ENCODE measurements at regions not wholly inside any gene's neighbourhood (a gene's known extent, or its start where the extent isn't known, plus 50 kb on each side); places are given as distances from the start of the nearest gene placed in this dataset.

DNA sequence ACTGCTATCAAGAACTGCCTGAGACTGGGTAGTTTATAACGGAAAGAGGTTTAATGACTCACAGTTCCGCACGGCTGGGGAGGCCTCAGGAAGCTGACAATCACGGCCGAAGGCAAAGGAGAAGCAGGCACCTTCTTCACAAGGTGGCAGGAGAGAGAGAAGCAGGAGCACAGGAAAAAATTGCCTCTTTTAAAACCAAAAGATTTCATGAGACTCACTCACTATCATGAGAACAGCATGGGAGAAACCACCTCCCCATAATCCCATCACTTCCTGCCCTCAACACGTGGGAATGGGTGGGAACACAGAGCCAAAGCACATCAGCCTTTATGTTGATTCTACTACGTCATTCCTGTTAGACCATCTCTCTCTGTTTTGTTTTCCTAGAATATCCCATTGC, 650.9 kb upstream of the SEMA6D start (continued):
- TF ChIP-seq, protein P1, sequence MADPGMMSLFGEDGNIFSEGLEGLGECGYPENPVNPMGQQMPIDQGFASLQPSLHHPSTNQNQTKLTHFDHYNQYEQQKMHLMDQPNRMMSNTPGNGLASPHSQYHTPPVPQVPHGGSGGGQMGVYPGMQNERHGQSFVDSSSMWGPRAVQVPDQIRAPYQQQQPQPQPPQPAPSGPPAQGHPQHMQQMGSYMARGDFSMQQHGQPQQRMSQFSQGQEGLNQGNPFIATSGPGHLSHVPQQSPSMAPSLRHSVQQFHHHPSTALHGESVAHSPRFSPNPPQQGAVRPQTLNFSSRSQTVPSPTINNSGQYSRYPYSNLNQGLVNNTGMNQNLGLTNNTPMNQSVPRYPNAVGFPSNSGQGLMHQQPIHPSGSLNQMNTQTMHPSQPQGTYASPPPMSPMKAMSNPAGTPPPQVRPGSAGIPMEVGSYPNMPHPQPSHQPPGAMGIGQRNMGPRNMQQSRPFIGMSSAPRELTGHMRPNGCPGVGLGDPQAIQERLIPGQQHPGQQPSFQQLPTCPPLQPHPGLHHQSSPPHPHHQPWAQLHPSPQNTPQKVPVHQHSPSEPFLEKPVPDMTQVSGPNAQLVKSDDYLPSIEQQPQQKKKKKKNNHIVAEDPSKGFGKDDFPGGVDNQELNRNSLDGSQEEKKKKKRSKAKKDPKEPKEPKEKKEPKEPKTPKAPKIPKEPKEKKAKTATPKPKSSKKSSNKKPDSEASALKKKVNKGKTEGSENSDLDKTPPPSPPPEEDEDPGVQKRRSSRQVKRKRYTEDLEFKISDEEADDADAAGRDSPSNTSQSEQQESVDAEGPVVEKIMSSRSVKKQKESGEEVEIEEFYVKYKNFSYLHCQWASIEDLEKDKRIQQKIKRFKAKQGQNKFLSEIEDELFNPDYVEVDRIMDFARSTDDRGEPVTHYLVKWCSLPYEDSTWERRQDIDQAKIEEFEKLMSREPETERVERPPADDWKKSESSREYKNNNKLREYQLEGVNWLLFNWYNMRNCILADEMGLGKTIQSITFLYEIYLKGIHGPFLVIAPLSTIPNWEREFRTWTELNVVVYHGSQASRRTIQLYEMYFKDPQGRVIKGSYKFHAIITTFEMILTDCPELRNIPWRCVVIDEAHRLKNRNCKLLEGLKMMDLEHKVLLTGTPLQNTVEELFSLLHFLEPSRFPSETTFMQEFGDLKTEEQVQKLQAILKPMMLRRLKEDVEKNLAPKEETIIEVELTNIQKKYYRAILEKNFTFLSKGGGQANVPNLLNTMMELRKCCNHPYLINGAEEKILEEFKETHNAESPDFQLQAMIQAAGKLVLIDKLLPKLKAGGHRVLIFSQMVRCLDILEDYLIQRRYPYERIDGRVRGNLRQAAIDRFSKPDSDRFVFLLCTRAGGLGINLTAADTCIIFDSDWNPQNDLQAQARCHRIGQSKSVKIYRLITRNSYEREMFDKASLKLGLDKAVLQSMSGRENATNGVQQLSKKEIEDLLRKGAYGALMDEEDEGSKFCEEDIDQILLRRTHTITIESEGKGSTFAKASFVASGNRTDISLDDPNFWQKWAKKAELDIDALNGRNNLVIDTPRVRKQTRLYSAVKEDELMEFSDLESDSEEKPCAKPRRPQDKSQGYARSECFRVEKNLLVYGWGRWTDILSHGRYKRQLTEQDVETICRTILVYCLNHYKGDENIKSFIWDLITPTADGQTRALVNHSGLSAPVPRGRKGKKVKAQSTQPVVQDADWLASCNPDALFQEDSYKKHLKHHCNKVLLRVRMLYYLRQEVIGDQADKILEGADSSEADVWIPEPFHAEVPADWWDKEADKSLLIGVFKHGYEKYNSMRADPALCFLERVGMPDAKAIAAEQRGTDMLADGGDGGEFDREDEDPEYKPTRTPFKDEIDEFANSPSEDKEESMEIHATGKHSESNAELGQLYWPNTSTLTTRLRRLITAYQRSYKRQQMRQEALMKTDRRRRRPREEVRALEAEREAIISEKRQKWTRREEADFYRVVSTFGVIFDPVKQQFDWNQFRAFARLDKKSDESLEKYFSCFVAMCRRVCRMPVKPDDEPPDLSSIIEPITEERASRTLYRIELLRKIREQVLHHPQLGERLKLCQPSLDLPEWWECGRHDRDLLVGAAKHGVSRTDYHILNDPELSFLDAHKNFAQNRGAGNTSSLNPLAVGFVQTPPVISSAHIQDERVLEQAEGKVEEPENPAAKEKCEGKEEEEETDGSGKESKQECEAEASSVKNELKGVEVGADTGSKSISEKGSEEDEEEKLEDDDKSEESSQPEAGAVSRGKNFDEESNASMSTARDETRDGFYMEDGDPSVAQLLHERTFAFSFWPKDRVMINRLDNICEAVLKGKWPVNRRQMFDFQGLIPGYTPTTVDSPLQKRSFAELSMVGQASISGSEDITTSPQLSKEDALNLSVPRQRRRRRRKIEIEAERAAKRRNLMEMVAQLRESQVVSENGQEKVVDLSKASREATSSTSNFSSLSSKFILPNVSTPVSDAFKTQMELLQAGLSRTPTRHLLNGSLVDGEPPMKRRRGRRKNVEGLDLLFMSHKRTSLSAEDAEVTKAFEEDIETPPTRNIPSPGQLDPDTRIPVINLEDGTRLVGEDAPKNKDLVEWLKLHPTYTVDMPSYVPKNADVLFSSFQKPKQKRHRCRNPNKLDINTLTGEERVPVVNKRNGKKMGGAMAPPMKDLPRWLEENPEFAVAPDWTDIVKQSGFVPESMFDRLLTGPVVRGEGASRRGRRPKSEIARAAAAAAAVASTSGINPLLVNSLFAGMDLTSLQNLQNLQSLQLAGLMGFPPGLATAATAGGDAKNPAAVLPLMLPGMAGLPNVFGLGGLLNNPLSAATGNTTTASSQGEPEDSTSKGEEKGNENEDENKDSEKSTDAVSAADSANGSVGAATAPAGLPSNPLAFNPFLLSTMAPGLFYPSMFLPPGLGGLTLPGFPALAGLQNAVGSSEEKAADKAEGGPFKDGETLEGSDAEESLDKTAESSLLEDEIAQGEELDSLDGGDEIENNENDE (IDR thresholded peaks at IDR 0.05; ENCODE audit: insufficient replicate concordance, low read length) = no peak
- TF ChIP-seq GABPA (IDR thresholded peaks at IDR 0.05; ENCODE audit: borderline replicate concordance, insufficient read depth, low read length) = no peak
- no peak for TF ChIP-seq PHF8 (conservative IDR thresholded peaks at IDR 0.05; ENCODE audit: low read depth, low read length)
- TF ChIP-seq TBP (IDR thresholded peaks at IDR 0.05; ENCODE audit: low read depth, low read length) = no peak

Data from H1 (cell line).